Naive thymus-derived CD4-positive, alpha-beta T cell (primary cell): ENCODE measurements at regions not wholly inside any gene's neighbourhood (a gene's known extent, or its start where the extent isn't known, plus 50 kb on each side); places are given as distances from the start of the nearest gene placed in this dataset.

Experiments used
- ATAC-seq: fragments of 150-1000 bp; cut with Tn5 transposase; 2 replicates; pipeline ENCODE4 v1.10.0; 2021; ENCODE audit warnings: mild to moderate bottlenecking, moderate library complexity
- CTCF ChIA-PET: fragments of 350-600 bp; sonication (Branson Sonifier 250); formaldehyde crosslinking; loops from one replicate; lab custom pipeline; 2021; ENCODE audit warnings: antibody characterized with exemption; lab: Charles Lee
- POLR2A ChIA-PET: fragments of 350-600 bp; sonication (Branson Sonifier 250); formaldehyde crosslinking; loops from one replicate; lab custom pipeline; 2021; ENCODE audit warnings: antibody characterized with exemption, inconsistent platforms; lab: Charles Lee
- DNase-seq, 9 donors: peaks; one replicate each; pipeline versions ENCODE4 v3.0.0 to v3.0.0-alpha.2; 2020 to 2022; ENCODE audit warnings: mixed read lengths in 1 of 9
- H3K27ac ChIP-seq: one replicate; pipeline ENCODE4 v1.7.0; 2013; ENCODE audit warnings: mild to moderate bottlenecking, low read depth, low read length, moderate library complexity
- H3K27me3 ChIP-seq, 2 donors: one replicate each; pipeline ENCODE4 v1.7.0; 2013; ENCODE audit warnings: low read length in 2 of 2, mild to moderate bottlenecking in 2 of 2, moderate library complexity in 2 of 2; ENCODE audit not compliant: control insufficient read depth in 2 of 2, insufficient read depth in 2 of 2
- H3K36me3 ChIP-seq, 3 experiments: 1 replicate in 2 of 3; 2 replicates in 1 of 3; pipeline ENCODE4 v1.7.0; 2013; ENCODE audit warnings: low read length in 3 of 3, mild to moderate bottlenecking in 3 of 3, moderate library complexity in 1 of 3; ENCODE audit not compliant: insufficient read depth in 3 of 3, control insufficient read depth in 2 of 3
- H3K4me1 ChIP-seq, 2 donors: one replicate each; pipeline ENCODE4 v1.7.0; 2013; ENCODE audit warnings: low read length in 2 of 2, mild to moderate bottlenecking in 2 of 2, moderate library complexity in 1 of 2; ENCODE audit not compliant: control insufficient read depth in 2 of 2, insufficient read depth in 2 of 2
- H3K4me3 ChIP-seq: 2 replicates; pipeline ENCODE4 v1.7.0; 2013; ENCODE audit warnings: mild to moderate bottlenecking, low read length
- H3K9me3 ChIP-seq, 3 experiments: 1 replicate in 2 of 3; 2 replicates in 1 of 3; pipeline ENCODE4 v1.7.0; 2013; ENCODE audit warnings: low read length in 3 of 3; ENCODE audit not compliant: control insufficient read depth in 2 of 3
- H3K27ac Mint-ChIP-seq, 9 donors: one replicate each; pipeline ENCODE4 v1.8.0; 2020 to 2022; ENCODE audit warnings: mixed read lengths in 9 of 9, mild to moderate bottlenecking in 8 of 9, moderate library complexity in 5 of 9, inconsistent platforms in 2 of 9
- H3K27me3 Mint-ChIP-seq, 5 donors: one replicate each; pipeline ENCODE4 v1.8.0; 2021 to 2022; ENCODE audit warnings: mixed read lengths in 5 of 5, mild to moderate bottlenecking in 1 of 5
- H3K36me3 Mint-ChIP-seq, 5 donors: one replicate each; pipeline ENCODE4 v1.8.0; 2020 to 2022; ENCODE audit warnings: mixed read lengths in 5 of 5, mild to moderate bottlenecking in 3 of 5, inconsistent platforms in 1 of 5
- H3K4me1 Mint-ChIP-seq, 7 donors: one replicate each; pipeline ENCODE4 v1.8.0; 2020 to 2022; ENCODE audit warnings: mixed read lengths in 7 of 7, mild to moderate bottlenecking in 3 of 7, inconsistent platforms in 1 of 7
- H3K4me3 Mint-ChIP-seq, 10 donors: one replicate each; pipeline ENCODE4 v1.8.0; 2020 to 2022; ENCODE audit warnings: mild to moderate bottlenecking in 10 of 10, mixed read lengths in 10 of 10, moderate library complexity in 6 of 10, inconsistent platforms in 2 of 10
- H3K9me3 Mint-ChIP-seq, 11 donors: one replicate each; pipeline ENCODE4 v1.8.0; 2020 to 2022; ENCODE audit warnings: mixed read lengths in 11 of 11, mild to moderate bottlenecking in 4 of 11, inconsistent platforms in 1 of 11, moderate library complexity in 1 of 11
- intact Hi-C, 2 donors: fragments of 100-400 bp; cut with micrococcal nuclease; formaldehyde crosslinking; loops; one replicate each; pipeline ENCODE4 v1.15.1; 2023

GRCh38 chr18:67980241-67980640 is 463.7 kb upstream of the DSEL start:
- CTCF ChIA-PET: no interaction called here
- no peak for ATAC-seq
- Histone ChIP-seq H3K9me3 (no peaks in the 10 kb centered on the region), H3K27ac (no peak overlapping the region), H3K4me1 (no peaks in the 10 kb centered on the region), H3K4me3 (no peak overlapping the region), H3K27me3 (no peaks in the 10 kb centered on the region), H3K36me3 (no peaks in the 10 kb centered on the region)
- H3K27me3 Mint-ChIP-seq: no peaks in the 10 kb centered on the region
- no peaks in the 10 kb centered on the region for H3K4me1 Mint-ChIP-seq
- intact Hi-C loops: no loop called here
- DNase-seq: no peak
- H3K36me3 Mint-ChIP-seq: no peaks in the 10 kb centered on the region
- H3K9me3 Mint-ChIP-seq: no peaks in the 10 kb centered on the region
- POLR2A ChIA-PET: no interaction called here
- H3K4me3 Mint-ChIP-seq: no peak overlapping the region
- no peak overlapping the region for H3K27ac Mint-ChIP-seq

- Mint-ChIP-seq H3K27me3 (no peaks in the 10 kb centered on the region), H3K4me1 (no peaks in the 10 kb centered on the region), H3K27ac (no peak overlapping the region), H3K4me3 (no peak overlapping the region), H3K9me3 (no peaks in the 10 kb centered on the region), H3K36me3 (no peaks in the 10 kb centered on the region)
- intact Hi-C loops: no loop called here
- no peak overlapping the region for H3K4me3 ChIP-seq
- DNase-seq (no peak), ATAC-seq (no peak)
- no peaks in the 10 kb centered on the region for H3K36me3 ChIP-seq
- H3K27ac ChIP-seq: no peak overlapping the region
- H3K4me1 ChIP-seq: no peaks in the 10 kb centered on the region
- CTCF ChIA-PET: no interaction called here
- POLR2A ChIA-PET: no interaction called here
- no peaks in the 10 kb centered on the region for H3K27me3 ChIP-seq
- H3K9me3 ChIP-seq: no peaks in the 10 kb centered on the region
Measured at GRCh38 chr18:67977067-67977616, 460.6 kb upstream of the DSEL start.

- Histone ChIP-seq H3K36me3 (no peaks in the 10 kb centered on the region), H3K4me3 (no peak overlapping the region), H3K27me3 (no peaks in the 10 kb centered on the region), H3K27ac (no peak overlapping the region), H3K9me3 (no peaks in the 10 kb centered on the region), H3K4me1 (no peaks in the 10 kb centered on the region)
- Mint-ChIP-seq H3K4me3 (no peak overlapping the region), H3K4me1 (no peaks in the 10 kb centered on the region), H3K36me3 (no peaks in the 10 kb centered on the region), H3K27ac (no peak overlapping the region), H3K9me3 (no peaks in the 10 kb centered on the region), H3K27me3 (no peaks in the 10 kb centered on the region)
- ATAC-seq (no peak), DNase-seq (no peak)
- intact Hi-C loops: no loop called here
- POLR2A ChIA-PET: no interaction called here
- CTCF ChIA-PET: interaction anchor here (0.6 kb wide), 1 partner anchor 1376 kb away, joined by 3 read pairs; no protein-coding TSS in a partner anchor
Measured at GRCh38 chr18:67973916-67974315, 457.4 kb upstream of the DSEL start.

- Mint-ChIP-seq H3K27me3 (no peaks in the 10 kb centered on the region), H3K4me3 (no peak overlapping the region), H3K9me3 (no peaks in the 10 kb centered on the region), H3K36me3 (no peaks in the 10 kb centered on the region), H3K4me1 (no peaks in the 10 kb centered on the region), H3K27ac (no peak overlapping the region)
- Histone ChIP-seq H3K4me1 (no peaks in the 10 kb centered on the region), H3K27ac (no peak overlapping the region), H3K27me3 (no peaks in the 10 kb centered on the region), H3K9me3 (no peaks in the 10 kb centered on the region), H3K4me3 (no peak overlapping the region), H3K36me3 (no peaks in the 10 kb centered on the region)
- POLR2A ChIA-PET: no interaction called here
- no peak for DNase-seq
- intact Hi-C loops: no loop called here
- no peak for ATAC-seq
- CTCF ChIA-PET: no interaction called here
Measured at GRCh38 chr18:67969458-67969857, 452.9 kb upstream of the DSEL start.

GRCh38 chr18:67966224-67966623 is 449.7 kb upstream of the DSEL start:
- H3K9me3 Mint-ChIP-seq: no peaks in the 10 kb centered on the region
- ATAC-seq: no peak

GRCh38 chr18:67964462-67964861 is 447.9 kb upstream of the DSEL start:
- Mint-ChIP-seq H3K27me3 (no peaks in the 10 kb centered on the region), H3K9me3 (peaks cover 0 to 2% (median 0%) of the 10 kb centered on the region in 11 donors), H3K27ac (no peak overlapping the region), H3K36me3 (no peaks in the 10 kb centered on the region), H3K4me1 (no peaks in the 10 kb centered on the region), H3K4me3 (no peak overlapping the region)
- Histone ChIP-seq H3K4me3 (no peak overlapping the region), H3K4me1 (no peaks in the 10 kb centered on the region), H3K36me3 (no peaks in the 10 kb centered on the region), H3K9me3 (no peaks in the 10 kb centered on the region), H3K27me3 (no peaks in the 10 kb centered on the region), H3K27ac (no peak overlapping the region)
- intact Hi-C loops: no loop called here
- POLR2A ChIA-PET: no interaction called here
- CTCF ChIA-PET: no interaction called here
- DNase-seq (no peak), ATAC-seq (no peak)

More at GRCh38 chr18:67966224-67966623, 449.7 kb upstream of the DSEL start:
- no peak for DNase-seq
- no peaks in the 10 kb centered on the region for H3K4me1 Mint-ChIP-seq
- no peak overlapping the region for H3K27ac Mint-ChIP-seq
- intact Hi-C loops: no loop called here
- H3K27me3 Mint-ChIP-seq: no peaks in the 10 kb centered on the region
- Histone ChIP-seq H3K4me1 (no peaks in the 10 kb centered on the region), H3K9me3 (no peaks in the 10 kb centered on the region), H3K27me3 (no peaks in the 10 kb centered on the region), H3K36me3 (no peaks in the 10 kb centered on the region), H3K27ac (no peak overlapping the region), H3K4me3 (no peak overlapping the region)
- H3K36me3 Mint-ChIP-seq: no peaks in the 10 kb centered on the region
- no peak overlapping the region for H3K4me3 Mint-ChIP-seq
- CTCF ChIA-PET: no interaction called here
- POLR2A ChIA-PET: no interaction called here

GRCh38 chr18:67961701-67962440 is 445.4 kb upstream of the DSEL start:
- no peaks in the 10 kb centered on the region for H3K27me3 Mint-ChIP-seq
- intact Hi-C loops: no loop called here
- POLR2A ChIA-PET: no interaction called here
- H3K4me3 Mint-ChIP-seq: no peak overlapping the region
- H3K27ac ChIP-seq: no peak overlapping the region
- DNase-seq (no peak), ATAC-seq (no peak)
- H3K36me3 ChIP-seq: no peaks in the 10 kb centered on the region
- H3K27me3 ChIP-seq: no peaks in the 10 kb centered on the region
- H3K9me3 Mint-ChIP-seq: peaks cover 0 to 3% (median 0%) of the 10 kb centered on the region in 11 donors
- H3K4me3 ChIP-seq: no peak overlapping the region
- no peaks in the 10 kb centered on the region for H3K9me3 ChIP-seq
- H3K36me3 Mint-ChIP-seq: no peaks in the 10 kb centered on the region
- no peak overlapping the region for H3K27ac Mint-ChIP-seq
- H3K4me1 Mint-ChIP-seq: no peaks in the 10 kb centered on the region
- CTCF ChIA-PET: no interaction called here
- no peaks in the 10 kb centered on the region for H3K4me1 ChIP-seq
